ENCODE measurements at regions not wholly inside any gene's neighbourhood (a gene's known extent, or its start where the extent isn't known, plus 50 kb on each side); places are given as distances from the start of the nearest gene placed in this dataset.

- TF ChIP-seq POLR2A (IDR thresholded peaks at IDR 0.05; ENCODE audit: low read length) = no peak
- no peak for TF ChIP-seq GATA1 (IDR thresholded peaks at IDR 0.05; ENCODE audit: low read depth, low read length)
Observed at GRCh38 chr1:75672528-75673393, 51.7 kb upstream of the ACADM start.
